SJSA1 (cell line): ENCODE measurements at regions not wholly inside any gene's neighbourhood (a gene's known extent, or its start where the extent isn't known, plus 50 kb on each side); places are given as distances from the start of the nearest gene placed in this dataset.
"Not testable (repeated sequence)": the region's sequence is repeated elsewhere in the genome, so short reads cannot be mapped to it uniquely, and the experiment has no call there.

Experiments used
- DNase-seq, 2 experiments: peaks; one replicate each; pipeline ENCODE4 v3.0.0-alpha.2; 2015 to 2020; ENCODE audit warnings: low spot score in 2 of 2, low read depth in 1 of 2
- H3K27ac ChIP-seq: fragments of 250-450 bp; sonication (Bioruptor Pico); 2 replicates; pipeline ENCODE4 v1.5.1; 2020; ENCODE audit warnings: mild to moderate bottlenecking, moderate library complexity
- H3K27me3 ChIP-seq: fragments of 250-450 bp; sonication (Bioruptor Pico); replicated peaks from 2 replicates; pipeline ENCODE4 v1.5.1; 2020; ENCODE audit warnings: mild to moderate bottlenecking, moderate library complexity
- H3K36me3 ChIP-seq: fragments of 250-450 bp; sonication (Bioruptor Pico); 2 replicates; pipeline ENCODE4 v1.5.1; 2020; ENCODE audit warnings: mild to moderate bottlenecking
- H3K4me1 ChIP-seq: fragments of 250-450 bp; sonication (Bioruptor Pico); replicated peaks from 2 replicates; pipeline ENCODE4 v1.6.1; 2021; ENCODE audit warnings: mild to moderate bottlenecking
- H3K4me3 ChIP-seq: fragments of 250-450 bp; sonication (Bioruptor Pico); 2 replicates; pipeline ENCODE4 v1.5.1; 2020; ENCODE audit warnings: mild to moderate bottlenecking
- H3K9me3 ChIP-seq: fragments of 250-450 bp; sonication (Bioruptor Pico); replicated peaks from 2 replicates; pipeline ENCODE4 v1.5.1; 2020; ENCODE audit warnings: mild to moderate bottlenecking

- not testable (repeated sequence) for H3K9me3 ChIP-seq, H3K27ac ChIP-seq, H3K4me3 ChIP-seq, H3K36me3 ChIP-seq, DNase-seq, H3K27me3 ChIP-seq, H3K4me1 ChIP-seq
Measured at GRCh38 chr22:11932212-11932611, 3595.8 kb upstream of the OR11H1 start.

GRCh38 chr22:11967915-11968616 lies 3559.9 kb upstream of the OR11H1 start:
- not testable (repeated sequence) for H3K27ac ChIP-seq, H3K36me3 ChIP-seq, H3K9me3 ChIP-seq, H3K4me1 ChIP-seq, H3K27me3 ChIP-seq, DNase-seq, H3K4me3 ChIP-seq

- not testable (repeated sequence) for H3K4me1 ChIP-seq, H3K4me3 ChIP-seq, H3K27ac ChIP-seq, H3K36me3 ChIP-seq, H3K9me3 ChIP-seq, H3K27me3 ChIP-seq
- DNase-seq, result peak in 1 of 2 experiments; percentile 1
Measured at GRCh38 chr22:11973856-11974255, 3554.1 kb upstream of the OR11H1 start.
